ENCODE measurements at regions not wholly inside any gene's neighbourhood (a gene's known extent, or its start where the extent isn't known, plus 50 kb on each side); places are given as distances from the start of the nearest gene placed in this dataset.

- H3K36me3 ChIP-seq: no peaks in the 10 kb centered on the region
- no peak for TF ChIP-seq CTCF (IDR thresholded peaks at IDR 0.05; ENCODE audit: low read depth, low read length)
- H3K27me3 ChIP-seq: no peaks in the 10 kb centered on the region
- no peaks in the 10 kb centered on the region for H3K9me3 ChIP-seq
- no peaks in the 10 kb centered on the region for H3K4me1 ChIP-seq
- DNase-seq: no peak
- no peak overlapping the region for H3K4me3 ChIP-seq (ENCODE audit: low read depth, low read length)
Measured at GRCh38 chr9:13487071-13487470, 207.6 kb upstream of the MPDZ start.

DNA sequence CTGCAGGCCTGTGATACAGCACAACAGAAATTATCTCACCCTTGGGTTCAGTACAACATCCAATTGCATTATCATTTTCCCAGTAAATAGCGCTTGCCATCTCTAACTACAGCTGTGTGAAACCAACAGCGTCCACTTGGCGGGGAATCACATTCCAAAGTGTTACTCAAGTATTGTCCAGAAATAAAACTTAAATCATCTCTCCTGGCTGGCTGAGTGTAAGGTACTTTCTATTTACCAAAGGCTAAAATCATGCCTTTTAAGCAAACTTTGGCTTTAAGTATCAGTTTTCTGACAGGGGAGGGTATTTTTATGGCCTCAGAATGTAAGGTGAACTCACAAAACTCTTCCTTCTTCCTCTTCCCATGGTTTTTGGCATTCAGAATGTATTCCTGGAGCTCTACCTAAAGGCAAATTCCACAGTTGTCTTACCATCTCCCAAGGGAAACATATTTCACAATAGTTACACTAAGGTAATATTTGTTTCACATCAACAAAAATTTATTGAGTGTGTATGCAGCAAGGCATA, 205.6 kb upstream of the MPDZ start:
- H3K4me3 ChIP-seq (ENCODE audit: low read depth, low read length): no peak overlapping the region
- DNase-seq: no peak
- H3K4me1 ChIP-seq: no peaks in the 10 kb centered on the region
- H3K9me3 ChIP-seq: no peaks in the 10 kb centered on the region
- TF ChIP-seq CTCF (IDR thresholded peaks at IDR 0.05; ENCODE audit: low read depth, low read length): no peak
- no peaks in the 10 kb centered on the region for H3K27me3 ChIP-seq
- no peaks in the 10 kb centered on the region for H3K36me3 ChIP-seq

DNA sequence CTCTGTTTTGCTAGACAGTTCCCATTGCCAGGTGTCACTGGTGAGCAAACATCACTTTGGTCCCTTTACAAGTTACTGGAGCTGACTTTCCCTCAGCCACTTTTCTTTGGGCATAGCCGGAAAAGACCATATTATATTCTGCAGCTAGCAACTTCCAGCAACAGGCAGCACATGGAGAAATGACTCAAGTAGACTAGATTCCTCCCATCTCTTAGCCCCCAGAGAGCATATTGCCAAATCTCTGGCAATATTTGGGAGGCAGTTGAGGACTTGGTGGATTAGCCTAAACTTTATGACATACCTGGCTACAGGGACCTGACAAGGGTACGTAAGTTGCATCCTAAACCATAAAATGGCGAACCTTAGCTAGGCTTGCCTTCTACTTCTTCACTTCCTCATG, 204.7 kb upstream of the MPDZ start:
- H3K9me3 ChIP-seq: no peaks in the 10 kb centered on the region

DNA sequence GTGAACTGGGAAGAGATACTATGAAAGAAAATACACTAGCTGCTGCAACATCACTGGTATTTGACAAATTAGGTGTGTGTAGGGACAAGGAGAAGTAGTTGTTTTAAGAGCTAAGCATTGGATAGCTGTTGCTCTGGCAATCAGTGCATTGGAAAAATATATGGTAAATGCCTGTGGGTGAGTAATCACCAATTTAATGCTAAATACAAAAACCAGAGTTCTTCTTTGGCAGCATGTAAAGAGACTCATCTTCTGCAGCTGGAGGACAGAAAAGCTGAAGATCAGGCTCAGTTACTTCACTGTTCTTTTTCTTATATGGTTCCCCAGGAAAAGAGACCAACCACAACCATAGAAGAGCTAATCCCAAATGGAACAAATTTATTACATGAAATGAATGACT, 201.8 kb upstream of the MPDZ start:
- Histone ChIP-seq H3K27me3 (no peaks in the 10 kb centered on the region), H3K36me3 (no peaks in the 10 kb centered on the region), H3K9me3 (no peaks in the 10 kb centered on the region), H3K4me1 (no peaks in the 10 kb centered on the region), H3K4me3 (ENCODE audit: low read depth, low read length) (no peak overlapping the region)
- TF ChIP-seq CTCF (IDR thresholded peaks at IDR 0.05; ENCODE audit: low read depth, low read length): no peak
- DNase-seq: no peak

More for the DNA sequence above, 204.7 kb upstream of the MPDZ start:
- H3K4me3 ChIP-seq (ENCODE audit: low read depth, low read length): no peak overlapping the region
- no peaks in the 10 kb centered on the region for H3K27me3 ChIP-seq
- H3K4me1 ChIP-seq: no peaks in the 10 kb centered on the region
- DNase-seq: no peak
- TF ChIP-seq CTCF (IDR thresholded peaks at IDR 0.05; ENCODE audit: low read depth, low read length): no peak
- no peaks in the 10 kb centered on the region for H3K36me3 ChIP-seq

DNA sequence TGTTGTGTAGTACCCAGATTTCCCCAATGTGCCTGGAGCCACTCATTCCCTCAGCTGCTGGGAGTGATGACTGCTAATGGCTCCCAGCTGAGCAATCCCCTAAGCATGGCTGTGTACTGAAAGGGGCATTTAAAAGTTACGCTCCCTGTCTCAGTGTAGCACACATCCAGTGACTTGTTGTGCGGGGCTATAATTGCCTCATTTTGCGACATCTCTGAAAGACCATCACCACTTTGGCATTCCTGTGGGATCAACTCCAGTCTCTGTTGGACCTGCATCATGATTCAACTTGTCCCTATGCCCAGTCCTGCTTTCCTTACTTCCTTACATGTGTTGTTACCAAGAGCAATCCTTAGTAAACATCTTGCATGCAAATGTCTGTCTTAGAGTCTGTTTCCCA, 201.2 kb upstream of the MPDZ start:
- Histone ChIP-seq H3K36me3 (no peaks in the 10 kb centered on the region), H3K4me3 (ENCODE audit: low read depth, low read length) (no peak overlapping the region), H3K4me1 (no peaks in the 10 kb centered on the region), H3K9me3 (no peaks in the 10 kb centered on the region), H3K27me3 (no peaks in the 10 kb centered on the region)
- no peak for TF ChIP-seq CTCF (IDR thresholded peaks at IDR 0.05; ENCODE audit: low read depth, low read length)
- no peak for DNase-seq

GRCh38 chr9:13479096-13479495, 199.6 kb upstream of the MPDZ start:
- no peaks in the 10 kb centered on the region for H3K36me3 ChIP-seq
- no peak overlapping the region for H3K4me3 ChIP-seq (ENCODE audit: low read depth, low read length)
- no peak for DNase-seq
- no peak for TF ChIP-seq CTCF (IDR thresholded peaks at IDR 0.05; ENCODE audit: low read depth, low read length)
- H3K4me1 ChIP-seq: no peaks in the 10 kb centered on the region
- H3K27me3 ChIP-seq: no peaks in the 10 kb centered on the region
- H3K9me3 ChIP-seq: no peaks in the 10 kb centered on the region

Data from BE2C (cell line).